Epithelial cell of esophagus (primary cell): ENCODE measurements at regions not wholly inside any gene's neighbourhood (a gene's known extent, or its start where the extent isn't known, plus 50 kb on each side); places are given as distances from the start of the nearest gene placed in this dataset.

Source experiments
- DNase-seq: peaks from one replicate; pipeline ENCODE4 v3.0.0; 2010; ENCODE audit warnings: low read depth
- H3K4me3 ChIP-seq: 2 replicates; pipeline ENCODE4 v1.5.1; 2011; ENCODE audit warnings: mild to moderate bottlenecking, low read length, control low read depth
- TF ChIP-seq, protein P1 (sequence below): IDR thresholded peaks from 2 replicates; pipeline ENCODE4 v1.5.1; 2011; ENCODE audit warnings: low read depth, mild to moderate bottlenecking, low read length, control low read depth, inconsistent platforms; ENCODE audit not compliant: insufficient read depth; ENCODE audit errors: missing control alignments

DNA sequence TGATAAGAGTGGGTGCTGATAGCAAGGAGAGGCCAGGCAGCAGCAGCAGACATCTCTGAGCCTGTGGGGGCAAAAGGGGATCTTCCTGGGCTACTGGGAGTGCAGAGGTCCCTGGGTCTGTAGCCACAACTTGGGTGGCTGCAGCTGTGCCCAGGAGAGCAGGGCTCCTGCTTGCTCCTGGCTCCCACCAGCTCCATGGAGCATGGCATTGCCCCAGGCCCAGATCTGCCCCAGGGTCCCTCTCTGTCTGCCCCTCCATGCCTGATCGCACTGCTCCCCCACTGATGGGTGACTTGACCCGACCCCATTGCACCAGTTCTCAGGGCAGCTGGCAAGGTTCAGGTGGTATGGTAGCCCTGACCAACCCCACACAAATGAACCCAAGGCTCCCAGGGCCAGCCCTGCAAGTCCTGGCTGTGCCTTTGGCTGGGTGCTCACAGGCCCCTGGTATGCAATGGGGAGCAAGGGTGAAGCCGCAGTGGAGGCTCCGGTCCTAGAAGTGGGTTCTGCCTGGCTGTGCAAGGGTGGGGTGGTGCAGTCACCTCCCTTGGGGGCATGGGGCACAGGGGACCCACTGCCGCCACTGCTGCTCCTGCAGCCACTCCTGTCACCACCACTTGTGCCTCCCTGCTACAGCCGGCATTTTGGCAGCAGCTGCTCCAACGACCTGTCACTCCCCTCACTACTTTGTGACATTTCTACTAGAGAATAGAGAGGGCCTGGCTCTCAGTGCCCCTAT is 184.9 kb downstream of the NPFFR2 start:
- TF ChIP-seq, protein P1, sequence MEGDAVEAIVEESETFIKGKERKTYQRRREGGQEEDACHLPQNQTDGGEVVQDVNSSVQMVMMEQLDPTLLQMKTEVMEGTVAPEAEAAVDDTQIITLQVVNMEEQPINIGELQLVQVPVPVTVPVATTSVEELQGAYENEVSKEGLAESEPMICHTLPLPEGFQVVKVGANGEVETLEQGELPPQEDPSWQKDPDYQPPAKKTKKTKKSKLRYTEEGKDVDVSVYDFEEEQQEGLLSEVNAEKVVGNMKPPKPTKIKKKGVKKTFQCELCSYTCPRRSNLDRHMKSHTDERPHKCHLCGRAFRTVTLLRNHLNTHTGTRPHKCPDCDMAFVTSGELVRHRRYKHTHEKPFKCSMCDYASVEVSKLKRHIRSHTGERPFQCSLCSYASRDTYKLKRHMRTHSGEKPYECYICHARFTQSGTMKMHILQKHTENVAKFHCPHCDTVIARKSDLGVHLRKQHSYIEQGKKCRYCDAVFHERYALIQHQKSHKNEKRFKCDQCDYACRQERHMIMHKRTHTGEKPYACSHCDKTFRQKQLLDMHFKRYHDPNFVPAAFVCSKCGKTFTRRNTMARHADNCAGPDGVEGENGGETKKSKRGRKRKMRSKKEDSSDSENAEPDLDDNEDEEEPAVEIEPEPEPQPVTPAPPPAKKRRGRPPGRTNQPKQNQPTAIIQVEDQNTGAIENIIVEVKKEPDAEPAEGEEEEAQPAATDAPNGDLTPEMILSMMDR, result no peak
- DNase-seq, result no peak
- H3K4me3 ChIP-seq, result no peak overlapping the region

DNA sequence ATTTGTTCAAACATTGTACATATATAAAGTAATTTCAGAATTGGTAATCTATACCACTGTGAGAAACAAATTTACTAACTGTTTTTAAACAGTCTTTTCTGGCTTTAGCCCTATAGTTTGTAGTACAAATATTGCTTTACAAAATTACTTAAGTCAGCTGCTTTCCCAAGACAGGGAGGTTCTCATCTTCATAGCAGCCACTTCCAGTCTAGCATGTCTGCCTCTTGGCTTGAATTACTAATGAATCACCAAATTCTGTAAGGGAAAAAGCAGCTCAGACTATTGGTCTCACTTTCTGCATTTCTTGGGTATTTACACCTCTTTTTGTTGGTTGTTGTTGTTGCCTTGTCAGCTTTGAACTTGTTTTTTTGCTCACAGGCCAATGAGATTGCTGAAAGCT is 187.2 kb downstream of the NPFFR2 start:
- DNase-seq, result peak; percentile 60
- TF ChIP-seq, protein P1, result no peak
- no peak overlapping the region for H3K4me3 ChIP-seq
